HG03469 (cell line): ENCODE measurements at regions not wholly inside any gene's neighbourhood (a gene's known extent, or its start where the extent isn't known, plus 50 kb on each side); places are given as distances from the start of the nearest gene placed in this dataset.
"Not testable (repeated sequence)": the region's sequence is repeated elsewhere in the genome, so short reads cannot be mapped to it uniquely, and the experiment has no call there.

Source experiments
- ATAC-seq: cut with Tn5 transposase; IDR thresholded peaks from one replicate; pipeline ENCODE4 v1.9.1; 2021; ENCODE audit warnings: mild to moderate bottlenecking, moderate library complexity, moderate number of reproducible peaks; ENCODE audit not compliant: unreplicated experiment

GRCh38 chr7:153747969-153748368 lies 304.2 kb upstream of the DPP6 start:
- ATAC-seq: not testable (repeated sequence)

- not testable (repeated sequence) for ATAC-seq
Observed at GRCh38 chr7:153748885-153749284, 303.3 kb upstream of the DPP6 start.

DNA sequence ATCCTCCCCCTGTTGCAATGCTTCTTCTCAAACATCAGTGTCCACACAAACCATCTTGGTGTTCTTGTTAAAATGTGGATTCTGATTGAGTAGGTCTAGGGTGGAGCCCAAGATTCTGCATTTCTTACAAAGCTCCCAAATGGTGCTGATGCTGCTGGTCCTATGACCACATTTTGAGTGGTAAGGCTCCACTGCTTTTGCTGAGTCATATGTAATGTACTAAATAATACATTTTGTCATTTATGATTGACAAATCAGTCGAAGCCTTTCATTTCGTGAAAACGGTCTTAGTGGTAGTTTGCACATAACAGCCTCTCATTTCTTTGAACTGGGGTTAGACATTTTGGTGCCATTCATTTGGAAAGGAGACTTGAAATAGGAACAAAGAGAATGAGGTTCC lies 286.3 kb upstream of the DPP6 start:
- ATAC-seq: not testable (repeated sequence)

DNA sequence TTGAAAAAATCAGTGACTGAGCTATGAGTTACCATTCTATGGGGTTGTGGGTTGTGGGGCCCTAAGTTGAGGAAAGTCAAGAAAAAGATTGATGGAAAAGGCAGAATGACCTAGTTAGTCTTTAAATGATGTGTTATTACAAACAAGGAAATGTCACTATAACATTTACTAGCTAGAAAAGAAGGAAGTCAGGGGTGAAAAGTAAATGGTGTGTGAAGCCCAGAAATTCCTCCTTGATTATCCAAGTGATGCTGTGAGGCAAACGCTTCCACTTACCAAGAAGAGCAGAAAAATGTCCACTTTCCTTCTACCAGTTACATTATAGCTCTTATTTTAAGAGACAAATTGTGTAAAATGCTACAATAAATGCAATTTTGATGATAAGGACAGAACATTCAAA lies 285.3 kb upstream of the DPP6 start:
- ATAC-seq: not testable (repeated sequence)

GRCh38 chr7:153772966-153773365 lies 279.2 kb upstream of the DPP6 start:
- no peak for ATAC-seq

- ATAC-seq: not testable (repeated sequence)
Observed at GRCh38 chr7:153776940-153777339, 275.3 kb upstream of the DPP6 start.

DNA sequence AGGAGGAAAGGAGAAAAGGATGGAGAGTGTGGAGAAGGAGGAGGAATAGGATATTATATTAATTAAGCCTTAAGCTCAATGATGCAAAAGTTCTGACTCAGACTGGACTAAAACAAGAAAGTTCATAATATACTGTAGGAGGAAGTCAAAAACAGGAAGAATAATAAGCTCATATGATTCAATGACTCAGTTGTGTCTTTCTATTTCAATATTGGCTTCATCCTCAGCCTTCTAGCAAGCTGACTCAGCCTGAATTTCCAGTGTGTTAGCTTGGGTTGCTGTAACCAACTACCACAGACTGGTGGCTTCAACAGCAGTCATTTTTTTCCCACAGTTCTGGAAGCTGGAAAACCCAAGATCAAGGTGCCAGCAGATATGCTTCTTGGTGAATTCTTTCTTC lies 254.8 kb upstream of the DPP6 start:
- not testable (repeated sequence) for ATAC-seq

DNA sequence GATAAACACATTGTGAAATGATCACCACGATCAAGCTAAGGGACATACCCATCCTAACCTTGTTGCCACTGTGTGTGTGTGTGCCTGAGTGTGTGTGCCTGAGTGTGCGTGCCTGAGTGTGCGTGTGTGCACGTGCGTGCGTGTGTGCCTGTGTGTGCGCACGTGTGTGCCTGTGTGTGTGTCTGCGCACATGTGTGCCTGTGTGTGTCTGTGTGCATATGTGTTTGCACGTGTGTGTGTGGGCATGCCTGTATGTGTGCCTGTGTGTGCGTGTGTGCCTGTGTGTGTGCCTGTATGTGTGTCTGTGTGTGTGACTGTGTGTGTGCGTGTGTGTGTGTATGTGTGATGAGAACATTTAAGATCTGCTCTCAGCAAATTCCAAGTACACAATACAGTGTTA lies 244.1 kb upstream of the DPP6 start:
- ATAC-seq: no peak

GRCh38 chr7:153829525-153829924 lies 222.7 kb upstream of the DPP6 start:
- no peak for ATAC-seq

- ATAC-seq: no peak
Observed at GRCh38 chr7:153832160-153832559, 220.0 kb upstream of the DPP6 start.

GRCh38 chr7:153835103-153835502 lies 217.1 kb upstream of the DPP6 start:
- no peak for ATAC-seq

- no peak for ATAC-seq
Observed at GRCh38 chr7:153835712-153836265, 216.4 kb upstream of the DPP6 start.

DNA sequence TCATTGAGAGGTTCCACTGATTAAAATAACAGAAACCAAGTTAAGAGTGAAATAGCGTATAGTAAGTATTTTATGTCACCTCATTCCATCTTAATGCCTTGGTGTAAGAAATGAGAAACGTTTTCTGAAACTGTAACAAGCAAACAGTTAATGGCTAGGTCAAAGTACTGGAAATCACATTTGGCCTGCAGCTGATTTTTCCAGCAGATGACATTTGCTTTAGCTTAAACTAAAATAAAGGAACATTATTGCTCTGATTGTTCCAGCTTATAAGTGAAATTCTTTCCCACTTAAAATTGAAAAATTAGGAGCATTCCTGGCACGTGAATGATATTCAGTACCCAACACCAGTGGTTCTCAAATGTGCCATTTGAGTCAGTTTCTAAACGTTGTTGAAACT lies 213.6 kb upstream of the DPP6 start:
- no peak for ATAC-seq

DNA sequence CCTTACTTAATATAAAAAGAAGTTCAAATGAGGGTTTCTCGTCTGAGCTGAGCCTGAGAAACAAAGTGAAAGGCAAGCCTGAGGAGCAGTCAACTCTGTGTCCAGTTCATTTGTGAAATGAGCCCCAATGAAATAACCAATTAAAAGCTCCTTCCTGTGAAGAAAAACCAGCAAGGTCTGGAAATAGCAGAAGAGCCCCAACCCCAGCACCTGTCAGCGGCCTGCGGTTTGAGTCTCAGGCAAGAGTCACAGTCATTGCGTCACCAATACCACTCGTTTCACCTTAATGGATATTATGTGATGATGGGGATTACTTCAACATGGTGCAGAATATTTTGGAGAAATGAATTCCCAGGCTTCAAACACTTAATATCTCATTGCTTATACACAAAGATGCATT lies 211.3 kb upstream of the DPP6 start:
- no peak for ATAC-seq

DNA sequence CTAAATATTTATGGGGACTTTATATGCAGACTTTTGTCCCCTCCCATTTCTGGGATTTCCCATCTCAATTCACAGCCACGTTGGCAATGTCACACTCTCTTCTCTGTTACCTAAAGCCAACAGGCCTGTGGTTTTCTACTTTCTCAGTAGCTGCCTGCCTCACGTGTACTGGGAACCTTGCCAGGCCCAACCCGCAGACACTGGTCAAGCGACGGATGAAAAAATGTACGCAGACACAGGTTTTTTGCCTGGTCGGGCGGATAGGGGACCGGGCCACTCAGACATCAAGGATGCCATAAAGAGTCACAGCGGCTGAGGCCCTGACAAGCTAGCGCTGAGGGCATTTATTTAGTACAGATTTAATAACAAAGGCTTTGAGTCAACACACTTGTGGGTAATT lies 204.4 kb upstream of the DPP6 start:
- ATAC-seq: no peak

- ATAC-seq: no peak
Observed at GRCh38 chr7:153852261-153852660, 199.9 kb upstream of the DPP6 start.

GRCh38 chr7:153858355-153858754 lies 193.8 kb upstream of the DPP6 start:
- no peak for ATAC-seq

DNA sequence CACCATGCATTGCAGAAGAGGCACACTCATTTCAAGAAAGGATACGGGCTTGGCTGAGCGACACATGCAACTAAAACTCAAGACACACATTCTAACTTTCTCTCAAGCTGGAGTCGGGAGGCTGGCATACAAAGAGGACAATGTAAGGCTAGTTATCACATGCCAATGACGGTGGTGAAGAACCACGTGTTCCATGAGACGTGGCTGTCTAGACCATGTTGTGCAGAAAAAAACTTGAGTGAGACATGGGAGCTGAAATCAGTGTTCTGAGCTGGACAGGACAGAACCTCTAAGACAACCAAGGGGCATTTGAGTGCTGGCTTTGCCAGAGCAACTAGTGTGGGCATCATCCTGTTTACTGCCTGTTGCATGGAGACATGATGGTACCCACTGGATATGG lies 193.0 kb upstream of the DPP6 start:
- no peak for ATAC-seq

DNA sequence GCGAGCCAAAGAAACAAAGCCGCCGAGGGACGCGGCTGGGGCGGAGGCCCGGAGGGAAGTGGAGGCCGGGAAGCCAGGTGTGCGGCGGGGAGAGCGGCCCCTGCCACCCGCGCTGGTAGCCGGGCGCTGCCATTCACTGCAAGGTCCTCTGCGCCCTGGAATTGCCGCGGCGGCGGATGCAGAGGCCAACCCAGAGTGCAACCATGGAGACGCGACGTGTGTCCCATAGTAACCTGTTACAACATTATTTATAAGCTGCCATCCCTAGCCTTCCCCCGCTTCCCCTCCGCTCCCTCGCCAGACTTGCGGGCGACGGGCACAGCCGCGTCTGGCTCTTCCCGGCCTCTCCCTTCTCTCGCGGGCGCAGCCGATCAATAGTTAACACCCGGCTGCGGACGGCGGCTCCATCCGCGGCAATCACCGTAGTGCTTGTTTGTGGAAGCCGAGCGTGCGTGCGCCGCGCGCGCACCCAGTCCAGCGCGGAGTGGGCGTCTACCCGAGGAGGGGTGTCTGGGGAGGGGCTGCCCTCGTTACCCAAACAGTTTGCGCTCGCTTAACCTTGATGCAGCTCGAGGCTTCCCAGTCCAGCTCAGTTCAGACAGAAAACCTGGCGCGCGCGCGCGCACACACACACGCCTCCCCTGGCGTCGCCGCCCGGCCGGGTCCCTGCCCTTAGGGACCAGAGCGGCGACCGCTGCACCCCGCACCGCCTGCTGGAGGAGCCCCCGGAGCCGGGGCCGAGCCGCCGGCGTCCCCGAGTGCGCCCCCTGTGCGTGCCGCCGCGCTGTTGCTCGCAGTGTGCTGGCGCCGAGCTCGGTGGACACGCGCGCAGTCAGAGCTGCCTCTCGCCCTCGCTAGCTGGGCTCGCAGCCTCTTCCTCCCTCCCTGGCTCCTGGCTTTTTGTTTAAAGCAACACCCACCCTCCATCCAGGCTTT lies 165.4 kb upstream of the DPP6 start:
- ATAC-seq: no peak

DNA sequence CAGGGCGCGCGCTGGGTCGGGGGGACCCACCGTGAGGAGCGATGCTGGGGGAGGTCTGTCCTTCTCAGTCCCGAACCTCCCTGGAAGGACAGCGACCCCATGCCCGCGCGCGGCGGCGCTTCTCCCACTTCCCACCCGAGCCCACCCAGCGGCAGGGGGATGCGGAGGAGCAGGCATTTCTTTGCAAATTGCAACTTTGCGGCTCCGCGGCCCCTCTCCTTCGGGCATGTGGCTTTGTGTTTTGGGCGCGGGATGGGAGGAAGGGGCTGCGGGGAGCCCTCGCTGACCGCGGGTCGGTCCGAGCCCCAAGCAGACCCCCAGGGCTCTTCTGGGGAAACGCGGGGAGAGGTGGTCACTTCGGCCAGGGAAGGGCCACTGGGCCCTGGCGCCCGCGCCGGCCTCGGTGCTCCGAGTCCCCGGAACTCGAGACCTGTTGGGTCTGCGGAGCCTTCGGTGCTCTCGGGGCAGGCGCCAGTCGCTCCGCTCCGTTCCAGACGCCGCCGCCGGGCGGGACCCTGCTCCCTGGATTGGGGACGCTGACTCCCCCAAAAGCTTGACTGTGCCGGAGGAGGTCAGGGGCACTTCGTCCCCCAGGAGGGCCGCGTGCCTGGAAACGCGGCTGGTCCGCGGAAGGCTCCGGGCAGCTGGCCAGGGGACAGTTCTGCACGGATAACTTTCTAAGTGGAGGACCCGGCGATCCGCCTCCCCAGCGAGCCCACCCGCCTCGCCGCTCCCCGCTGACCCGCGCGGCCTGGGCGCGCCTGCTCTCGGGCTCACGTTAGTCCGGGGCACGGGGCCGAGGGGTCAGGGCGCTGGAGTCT lies 164.2 kb upstream of the DPP6 start:
- no peak for ATAC-seq

DNA sequence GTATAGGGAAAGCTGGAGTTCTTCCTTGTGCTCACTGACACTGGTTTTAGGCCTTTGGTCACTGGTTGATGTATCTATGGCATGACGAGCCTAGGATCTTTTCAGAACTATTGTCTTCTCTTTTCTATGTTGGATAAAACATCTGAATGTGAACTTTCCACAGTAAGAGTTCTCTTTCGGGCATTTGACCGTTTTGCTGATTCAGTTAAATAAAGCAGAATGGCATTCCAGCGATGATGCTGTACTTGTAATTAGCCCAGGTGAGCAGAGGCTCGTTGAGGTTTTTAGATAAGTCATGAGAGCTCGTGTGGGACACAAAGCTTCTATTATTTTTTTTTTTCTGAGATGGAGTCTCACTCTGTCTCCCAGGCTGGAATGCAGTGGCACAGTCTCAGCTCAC lies 160.2 kb upstream of the DPP6 start:
- ATAC-seq: no peak

- no peak for ATAC-seq
Observed at GRCh38 chr7:153902862-153903261, 149.3 kb upstream of the DPP6 start.
